HG02588 (cell line): ENCODE measurements at regions not wholly inside any gene's neighbourhood (a gene's known extent, or its start where the extent isn't known, plus 50 kb on each side); places are given as distances from the start of the nearest gene placed in this dataset.
"Not testable (repeated sequence)": the region's sequence is repeated elsewhere in the genome, so short reads cannot be mapped to it uniquely, and the experiment has no call there.

ENCODE experiments used
- ATAC-seq: cut with Tn5 transposase; IDR thresholded peaks from one replicate; pipeline ENCODE4 v1.9.1; 2021; ENCODE audit warnings: mild to moderate bottlenecking, moderate library complexity; ENCODE audit not compliant: unreplicated experiment

GRCh38 chr5:42235241-42235640 is 188.0 kb upstream of the GHR start:
- no peak for ATAC-seq

- no peak for ATAC-seq
These were observed 187.4 kb upstream of the GHR start for GRCh38 chr5:42235837-42236236.

GRCh38 chr5:42241636-42242035 is 181.6 kb upstream of the GHR start:
- ATAC-seq = no peak

GRCh38 chr5:42242210-42242609 is 181.0 kb upstream of the GHR start:
- no peak for ATAC-seq

GRCh38 chr5:42242881-42243485 is 180.3 kb upstream of the GHR start:
- ATAC-seq = no peak

GRCh38 chr5:42252306-42252705 is 170.9 kb upstream of the GHR start:
- ATAC-seq = no peak

GRCh38 chr5:42259914-42260313 is 163.3 kb upstream of the GHR start:
- not testable (repeated sequence) for ATAC-seq

GRCh38 chr5:42267091-42267490 is 156.1 kb upstream of the GHR start:
- no peak for ATAC-seq

GRCh38 chr5:42268170-42268569 is 155.1 kb upstream of the GHR start:
- not testable (repeated sequence) for ATAC-seq

- no peak for ATAC-seq
These were observed 154.6 kb upstream of the GHR start for GRCh38 chr5:42268630-42269029.

GRCh38 chr5:42270771-42271170 is 152.5 kb upstream of the GHR start:
- no peak for ATAC-seq

- no peak for ATAC-seq
These were observed 148.3 kb upstream of the GHR start for GRCh38 chr5:42274913-42275312.

GRCh38 chr5:42277293-42277692 is 145.9 kb upstream of the GHR start:
- ATAC-seq = no peak

- no peak for ATAC-seq
These were observed 138.7 kb upstream of the GHR start for GRCh38 chr5:42284584-42284983.

GRCh38 chr5:42285230-42285629 is 138.0 kb upstream of the GHR start:
- ATAC-seq = no peak

- no peak for ATAC-seq
These were observed 122.7 kb upstream of the GHR start for GRCh38 chr5:42300496-42300895.

GRCh38 chr5:42301349-42301748 is 121.9 kb upstream of the GHR start:
- ATAC-seq = no peak

- ATAC-seq = no peak
These were observed 121.1 kb upstream of the GHR start for GRCh38 chr5:42302186-42302585.

GRCh38 chr5:42306287-42306686 is 117.0 kb upstream of the GHR start:
- no peak for ATAC-seq

- no peak for ATAC-seq
These were observed 113.4 kb upstream of the GHR start for GRCh38 chr5:42309865-42310264.

- no peak for ATAC-seq
These were observed 108.0 kb upstream of the GHR start for GRCh38 chr5:42315214-42315613.

GRCh38 chr5:42317575-42317974 is 105.7 kb upstream of the GHR start:
- no peak for ATAC-seq

GRCh38 chr5:42319546-42319945 is 103.7 kb upstream of the GHR start:
- ATAC-seq = not testable (repeated sequence)
